Neural crest cell (in vitro differentiated cells): ENCODE measurements at regions not wholly inside any gene's neighbourhood (a gene's known extent, or its start where the extent isn't known, plus 50 kb on each side); places are given as distances from the start of the nearest gene placed in this dataset.

Experiments
- DNase-seq: peaks from one replicate; pipeline ENCODE4 v3.0.0; 2021; ENCODE audit warnings: low read depth, mixed read lengths, low spot score
- H3K27ac Mint-ChIP-seq: one replicate; pipeline ENCODE4 v1.8.0; 2021; ENCODE audit warnings: mild to moderate bottlenecking, mixed read lengths; ENCODE audit not compliant: unreplicated experiment
- H3K27me3 Mint-ChIP-seq: 2 replicates; pipeline ENCODE4 v1.8.0; 2021; ENCODE audit warnings: low read depth, mild to moderate bottlenecking, mixed read lengths
- H3K36me3 Mint-ChIP-seq: 2 replicates; pipeline ENCODE4 v1.8.0; 2021; ENCODE audit warnings: low read depth, mild to moderate bottlenecking, mixed read lengths
- H3K4me1 Mint-ChIP-seq: 2 replicates; pipeline ENCODE4 v1.8.0; 2021; ENCODE audit warnings: mixed read lengths
- H3K4me3 Mint-ChIP-seq: one replicate; pipeline ENCODE4 v1.8.0; 2021; ENCODE audit warnings: mild to moderate bottlenecking, mixed read lengths
- H3K9me3 Mint-ChIP-seq: 2 replicates; pipeline ENCODE4 v1.8.0; 2021; ENCODE audit warnings: mixed read lengths
- CTCF ChIP-seq: fragments of 200-600 bp; sonication (generic); conservative IDR thresholded peaks from 2 replicates; pipeline ENCODE4 v1.5.0; 2021; ENCODE audit warnings: antibody characterized with exemption, mild to moderate bottlenecking

- H3K4me1 Mint-ChIP-seq, result peaks cover 8% of the 10 kb centered on the region
- H3K4me3 Mint-ChIP-seq, result no peak overlapping the region
- no peaks in the 10 kb centered on the region for H3K27me3 Mint-ChIP-seq
- DNase-seq, result no peak
- H3K9me3 Mint-ChIP-seq, result peaks cover 4% of the 10 kb centered on the region
- H3K27ac Mint-ChIP-seq, result no peak overlapping the region
- TF ChIP-seq CTCF, result no peak
- H3K36me3 Mint-ChIP-seq, result no peaks in the 10 kb centered on the region
Measured at GRCh38 chr13:60689571-60689970, 292.6 kb downstream of the TDRD3 start.

GRCh38 chr13:60689076-60689475 is 292.1 kb downstream of the TDRD3 start:
- Mint-ChIP-seq H3K4me1 (peaks cover 8% of the 10 kb centered on the region), H3K36me3 (no peaks in the 10 kb centered on the region), H3K9me3 (peaks cover 4% of the 10 kb centered on the region), H3K27ac (no peak overlapping the region), H3K4me3 (no peak overlapping the region), H3K27me3 (no peaks in the 10 kb centered on the region)
- DNase-seq, result no peak
- TF ChIP-seq CTCF, result no peak

GRCh38 chr13:60679928-60680694 is 283.1 kb downstream of the TDRD3 start:
- no peak for TF ChIP-seq CTCF
- Mint-ChIP-seq H3K36me3 (no peaks in the 10 kb centered on the region), H3K9me3 (no peaks in the 10 kb centered on the region), H3K4me1 (peaks cover 7% of the 10 kb centered on the region), H3K27me3 (no peaks in the 10 kb centered on the region), H3K4me3 (no peak overlapping the region), H3K27ac (no peak overlapping the region)
- DNase-seq, result no peak

- Mint-ChIP-seq H3K27ac (no peak overlapping the region), H3K9me3 (no peaks in the 10 kb centered on the region), H3K27me3 (no peaks in the 10 kb centered on the region)
Measured at GRCh38 chr13:60679131-60679530, 282.1 kb downstream of the TDRD3 start.

GRCh38 chr13:60671386-60671785 is 274.4 kb downstream of the TDRD3 start:
- Mint-ChIP-seq H3K9me3 (peaks cover 10% of the 10 kb centered on the region), H3K36me3 (no peaks in the 10 kb centered on the region), H3K27me3 (no peaks in the 10 kb centered on the region), H3K4me3 (no peak overlapping the region), H3K27ac (no peak overlapping the region), H3K4me1 (no peaks in the 10 kb centered on the region)
- no peak for TF ChIP-seq CTCF
- no peak for DNase-seq

More at GRCh38 chr13:60679131-60679530, 282.1 kb downstream of the TDRD3 start:
- DNase-seq, result no peak
- no peak overlapping the region for H3K4me3 Mint-ChIP-seq
- no peak for TF ChIP-seq CTCF
- H3K36me3 Mint-ChIP-seq, result no peaks in the 10 kb centered on the region
- peaks cover 7% of the 10 kb centered on the region for H3K4me1 Mint-ChIP-seq
